ENCODE measurements at regions not wholly inside any gene's neighbourhood (a gene's known extent, or its start where the extent isn't known, plus 50 kb on each side); places are given as distances from the start of the nearest gene placed in this dataset.

DNA sequence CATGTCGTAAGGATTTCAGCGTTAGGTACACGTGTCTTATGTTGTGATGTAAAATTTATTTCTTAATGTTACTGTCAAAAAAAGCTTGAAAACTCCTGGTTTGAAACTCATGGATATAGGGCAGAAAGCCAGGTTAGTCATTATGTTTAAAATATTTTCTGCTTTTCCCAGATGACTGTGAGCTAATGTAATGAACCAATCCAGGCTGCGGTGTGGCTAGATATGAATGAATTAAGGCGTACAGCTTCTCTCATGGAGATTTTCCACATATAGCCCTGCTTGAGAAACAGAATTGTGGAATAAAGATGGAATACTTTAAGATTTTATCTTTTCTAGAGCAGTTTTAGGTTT is 80.3 kb upstream of the STMND1 start:
- peaks cover 0 to 9% (median 2%) of the 10 kb centered on the region in 7 donors for H3K9me3 Mint-ChIP-seq
- Histone ChIP-seq H3K4me3 (ENCODE audit: low read depth, low read length) (no peak overlapping the region), H3K36me3 (ENCODE audit: control insufficient read depth, insufficient read depth, low read length) (no peaks in the 10 kb centered on the region), H3K4me1 (ENCODE audit: control insufficient read depth, insufficient read depth, low read length, poor library complexity, severe bottlenecking) (no peaks in the 10 kb centered on the region), H3K27ac (ENCODE audit: insufficient read depth, low read length, poor library complexity, severe bottlenecking) (no peak overlapping the region), H3K27me3 (ENCODE audit: control insufficient read depth, insufficient read depth, low read length) (peaks cover 13% of the 10 kb centered on the region), H3K9me3 (ENCODE audit: control insufficient read depth in 2 of 2, low read length in 2 of 2) (peaks cover 2 to 5% of the 10 kb centered on the region in 2 experiments)
- H3K4me3 Mint-ChIP-seq = peak overlapping the region in 1 of 4 donors; percentile 27
- no peak for ATAC-seq (ENCODE audit: low read depth in 2 of 2)
- H3K27ac Mint-ChIP-seq = no peak overlapping the region
- H3K27me3 Mint-ChIP-seq = peaks cover 34% of the 10 kb centered on the region
- DNase-seq = no peak
- H3K4me1 Mint-ChIP-seq = peaks cover 0 to 4% (median 1%) of the 10 kb centered on the region in 4 donors
- H3K36me3 Mint-ChIP-seq = no peaks in the 10 kb centered on the region

DNA sequence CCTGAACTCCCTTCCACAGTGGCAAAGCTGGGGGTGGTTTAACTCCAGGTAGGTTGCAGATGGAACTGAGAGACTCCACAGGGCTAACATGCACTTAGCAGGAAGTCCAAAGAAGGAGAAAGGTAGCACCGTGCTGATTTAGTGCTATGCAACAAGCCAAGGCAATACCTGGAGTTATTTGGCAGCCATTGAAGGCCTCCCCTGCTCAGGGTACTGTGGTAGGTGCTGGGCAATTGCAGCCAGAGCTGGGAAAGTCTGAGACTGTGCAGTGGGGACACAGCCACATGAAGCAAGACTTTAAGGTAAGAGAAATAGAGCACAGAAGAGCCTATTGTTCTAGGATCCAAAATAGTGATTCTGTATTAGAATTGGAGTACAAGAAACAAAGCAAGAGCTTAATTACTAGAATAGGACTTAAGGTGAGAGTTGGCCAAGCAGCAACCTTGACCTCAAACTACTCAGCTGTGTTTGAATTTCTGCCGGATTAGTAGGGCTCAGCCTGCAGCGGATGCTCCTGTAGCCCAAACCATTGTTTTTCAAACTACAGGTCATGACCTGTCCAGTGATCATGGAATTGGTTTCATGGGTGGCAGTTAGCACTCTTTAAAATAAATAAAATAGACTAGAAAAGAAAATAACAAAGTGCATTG is 80.8 kb upstream of the STMND1 start:
- Mint-ChIP-seq H3K4me1 (peaks cover 0 to 8% (median 4%) of the 10 kb centered on the region in 4 donors), H3K27me3 (peaks cover 34% of the 10 kb centered on the region), H3K36me3 (no peaks in the 10 kb centered on the region), H3K27ac (no peak overlapping the region), H3K4me3 (peak overlapping the region in 1 of 4 donors; percentile 27), H3K9me3 (peaks cover 0 to 9% (median 2%) of the 10 kb centered on the region in 7 donors)
- ATAC-seq (ENCODE audit: low read depth in 2 of 2) (no peak), DNase-seq (no peak)
- Histone ChIP-seq H3K9me3 (ENCODE audit: control insufficient read depth in 2 of 2, low read length in 2 of 2) (peaks cover 2 to 5% of the 10 kb centered on the region in 2 experiments), H3K4me1 (ENCODE audit: control insufficient read depth, insufficient read depth, low read length, poor library complexity, severe bottlenecking) (peaks cover 3% of the 10 kb centered on the region), H3K4me3 (ENCODE audit: low read depth, low read length) (no peak overlapping the region), H3K27ac (ENCODE audit: insufficient read depth, low read length, poor library complexity, severe bottlenecking) (no peak overlapping the region), H3K36me3 (ENCODE audit: control insufficient read depth, insufficient read depth, low read length) (no peaks in the 10 kb centered on the region), H3K27me3 (ENCODE audit: control insufficient read depth, insufficient read depth, low read length) (peaks cover 13% of the 10 kb centered on the region)

DNA sequence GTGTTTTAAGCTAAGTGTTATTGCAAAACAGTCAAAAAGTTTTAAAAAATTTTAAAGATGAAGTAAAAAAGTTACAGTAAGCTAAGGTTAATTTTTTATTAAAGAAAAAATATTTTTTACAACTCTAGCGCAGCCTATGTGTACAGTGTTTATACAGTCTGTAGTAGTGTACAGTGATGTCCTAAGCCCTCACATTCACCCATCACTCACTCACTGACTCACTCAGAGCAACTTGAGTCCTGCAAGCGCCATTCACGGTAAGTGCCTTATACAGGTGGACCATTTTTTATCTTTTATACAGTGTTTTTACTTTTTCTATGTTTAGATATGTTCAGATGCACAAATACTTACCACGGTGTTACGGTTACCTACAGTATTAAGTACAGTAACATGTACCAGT is 83.4 kb upstream of the STMND1 start:
- Histone ChIP-seq H3K27me3 (ENCODE audit: control insufficient read depth, insufficient read depth, low read length) (peaks cover 17% of the 10 kb centered on the region), H3K9me3 (ENCODE audit: control insufficient read depth in 2 of 2, low read length in 2 of 2) (peaks cover 0 to 3% of the 10 kb centered on the region in 2 experiments), H3K36me3 (ENCODE audit: control insufficient read depth, insufficient read depth, low read length) (no peaks in the 10 kb centered on the region), H3K27ac (ENCODE audit: insufficient read depth, low read length, poor library complexity, severe bottlenecking) (no peak overlapping the region), H3K4me3 (ENCODE audit: low read depth, low read length) (no peak overlapping the region), H3K4me1 (ENCODE audit: control insufficient read depth, insufficient read depth, low read length, poor library complexity, severe bottlenecking) (peaks cover 3% of the 10 kb centered on the region)
- no peak for DNase-seq
- Mint-ChIP-seq H3K4me3 (no peak overlapping the region), H3K27ac (no peak overlapping the region), H3K9me3 (peaks cover 0 to 3% (median 0%) of the 10 kb centered on the region in 7 donors), H3K27me3 (peaks cover 31% of the 10 kb centered on the region), H3K36me3 (no peaks in the 10 kb centered on the region), H3K4me1 (peaks cover 0 to 18% (median 9%) of the 10 kb centered on the region in 4 donors)
- ATAC-seq (ENCODE audit: low read depth in 2 of 2) = no peak

DNA sequence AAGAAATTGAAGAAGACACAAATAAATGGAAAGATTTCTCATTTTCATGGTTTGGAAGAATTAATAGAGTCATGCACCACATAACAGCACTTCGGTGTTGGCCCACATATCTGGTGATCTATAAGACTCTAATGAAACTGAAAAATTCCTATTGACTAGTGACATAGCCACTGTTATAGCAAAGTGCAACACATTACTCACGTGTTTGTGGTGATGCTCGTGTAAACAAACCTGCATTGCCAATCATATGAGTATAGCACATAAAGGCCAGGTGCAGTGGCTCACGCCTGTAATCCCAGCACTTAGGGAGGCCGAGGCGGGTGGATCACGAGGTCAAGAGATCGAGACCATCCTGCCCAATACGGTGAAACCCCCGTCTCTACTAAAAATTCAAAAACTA is 84.4 kb upstream of the STMND1 start:
- no peak overlapping the region for H3K27ac ChIP-seq (ENCODE audit: insufficient read depth, low read length, poor library complexity, severe bottlenecking)
- H3K4me1 Mint-ChIP-seq = peaks cover 0 to 18% (median 9%) of the 10 kb centered on the region in 4 donors
- H3K36me3 Mint-ChIP-seq = no peaks in the 10 kb centered on the region
- H3K4me1 ChIP-seq (ENCODE audit: control insufficient read depth, insufficient read depth, low read length, poor library complexity, severe bottlenecking) = peaks cover 3% of the 10 kb centered on the region
- H3K9me3 Mint-ChIP-seq = peaks cover 0 to 3% (median 0%) of the 10 kb centered on the region in 7 donors
- no peak overlapping the region for H3K4me3 ChIP-seq (ENCODE audit: low read depth, low read length)
- H3K27me3 ChIP-seq (ENCODE audit: control insufficient read depth, insufficient read depth, low read length) = peaks cover 15% of the 10 kb centered on the region
- H3K27ac Mint-ChIP-seq = no peak overlapping the region
- DNase-seq = no peak
- ATAC-seq (ENCODE audit: low read depth in 2 of 2) = no peak
- H3K9me3 ChIP-seq (ENCODE audit: control insufficient read depth in 2 of 2, low read length in 2 of 2) = peaks cover 0 to 3% of the 10 kb centered on the region in 2 experiments
- H3K4me3 Mint-ChIP-seq = no peak overlapping the region
- no peaks in the 10 kb centered on the region for H3K36me3 ChIP-seq (ENCODE audit: control insufficient read depth, insufficient read depth, low read length)
- H3K27me3 Mint-ChIP-seq = peaks cover 31% of the 10 kb centered on the region

DNA sequence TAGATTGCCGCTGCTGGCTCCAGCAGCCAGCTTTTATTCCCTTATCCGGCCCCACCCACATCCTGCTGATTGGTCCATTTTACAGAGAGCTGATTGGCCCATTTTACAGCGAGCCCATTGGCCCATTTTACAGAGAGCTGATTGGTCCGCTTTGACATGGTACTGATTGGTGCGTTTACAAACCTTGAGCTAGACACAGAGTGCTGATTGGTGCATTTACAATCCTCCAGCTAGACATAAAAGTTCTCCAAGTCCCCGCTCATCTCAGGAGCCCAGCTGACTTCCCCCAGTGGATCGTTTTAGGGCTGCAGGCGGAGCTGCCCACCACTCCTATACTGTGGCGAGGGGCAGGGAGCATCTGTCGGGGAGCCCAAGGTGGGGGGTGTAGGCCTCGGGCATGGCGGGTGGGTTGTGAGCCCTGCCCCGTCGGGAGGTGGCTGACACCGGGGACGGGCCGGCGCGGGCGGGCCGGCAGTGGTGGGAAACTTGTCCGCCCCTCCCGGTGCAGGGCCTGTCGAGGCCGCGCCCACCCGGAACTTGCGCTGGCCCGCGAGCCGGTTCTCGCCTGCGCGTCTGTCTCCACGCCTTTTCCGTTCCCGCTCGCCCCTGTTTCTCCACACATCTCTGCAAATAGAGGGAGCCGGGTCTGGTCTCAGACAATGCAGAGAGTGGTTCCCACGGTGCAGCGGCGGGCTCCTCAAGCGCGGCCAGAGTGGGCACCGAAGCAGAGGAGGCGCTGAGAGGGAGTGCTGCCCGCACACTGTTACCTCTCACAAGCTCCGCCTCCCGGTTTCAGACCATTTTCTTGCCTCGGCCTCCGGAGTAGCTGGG is 86.1 kb upstream of the STMND1 start:
- no peaks in the 10 kb centered on the region for H3K36me3 ChIP-seq (ENCODE audit: control insufficient read depth, insufficient read depth, low read length)
- peaks cover 0 to 3% of the 10 kb centered on the region in 2 experiments for H3K9me3 ChIP-seq (ENCODE audit: control insufficient read depth in 2 of 2, low read length in 2 of 2)
- H3K4me3 ChIP-seq (ENCODE audit: low read depth, low read length) = peak overlapping the region; percentile 26
- H3K4me3 Mint-ChIP-seq = peak overlapping the region; percentile 62 to 92 (median 88)
- peak overlapping the region; percentile 59 to 60 (median 59) for H3K27ac Mint-ChIP-seq
- H3K4me1 Mint-ChIP-seq = peaks cover 0 to 18% (median 9%) of the 10 kb centered on the region in 4 donors
- ATAC-seq (ENCODE audit: low read depth in 2 of 2) (peak; percentile 51 to 54), DNase-seq (peak; percentile 2 to 62 (median 56))
- no peaks in the 10 kb centered on the region for H3K36me3 Mint-ChIP-seq
- peaks cover 3% of the 10 kb centered on the region for H3K4me1 ChIP-seq (ENCODE audit: control insufficient read depth, insufficient read depth, low read length, poor library complexity, severe bottlenecking)
- H3K9me3 Mint-ChIP-seq = peaks cover 0 to 5% (median 2%) of the 10 kb centered on the region in 7 donors
- peaks cover 26% of the 10 kb centered on the region for H3K27me3 Mint-ChIP-seq
- H3K27ac ChIP-seq (ENCODE audit: insufficient read depth, low read length, poor library complexity, severe bottlenecking) = no peak overlapping the region
- peaks cover 15% of the 10 kb centered on the region for H3K27me3 ChIP-seq (ENCODE audit: control insufficient read depth, insufficient read depth, low read length)

DNA sequence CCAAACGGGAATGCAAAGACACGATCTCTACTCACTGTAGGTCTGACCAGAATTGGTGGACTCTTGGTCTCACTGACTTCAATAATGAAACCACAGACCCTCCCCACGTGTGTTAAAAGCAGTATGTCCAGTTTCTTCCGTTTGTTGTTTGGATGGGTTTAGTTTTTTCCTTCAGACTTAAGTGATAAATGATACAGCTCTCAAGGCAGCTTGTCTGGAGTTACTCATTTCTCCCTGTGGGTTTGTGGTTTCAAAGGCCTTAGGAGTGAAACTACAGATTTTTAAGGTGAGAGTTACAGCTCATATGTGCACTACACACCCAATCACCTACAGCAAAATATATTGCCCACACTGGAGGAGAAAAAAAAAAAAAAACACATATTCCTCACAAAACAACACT is 86.7 kb upstream of the STMND1 start:
- Histone ChIP-seq H3K36me3 (ENCODE audit: control insufficient read depth, insufficient read depth, low read length) (no peaks in the 10 kb centered on the region), H3K4me3 (ENCODE audit: low read depth, low read length) (peak overlapping the region; percentile 31)
- peaks cover 29% of the 10 kb centered on the region for H3K27me3 Mint-ChIP-seq

DNA sequence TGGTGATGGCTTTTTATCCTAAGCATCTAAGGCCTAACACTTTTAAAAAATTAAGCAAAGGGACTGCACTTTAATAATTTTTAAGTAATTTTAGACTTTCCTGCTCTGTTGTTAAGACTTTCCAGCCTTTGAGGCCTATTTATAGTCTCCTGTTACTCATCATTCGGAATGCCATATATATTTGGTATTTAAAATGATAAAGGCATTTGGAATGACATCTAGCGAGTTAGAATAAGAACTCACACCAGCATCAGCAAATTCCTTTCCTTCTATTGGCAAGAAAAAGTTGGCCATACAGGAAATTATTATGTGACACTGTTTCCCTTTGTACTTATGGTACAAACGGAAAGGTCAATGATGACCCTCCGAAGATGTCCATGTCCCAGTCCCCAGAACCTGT is 88.1 kb upstream of the STMND1 start:
- Mint-ChIP-seq H3K27ac (peak overlapping the region in 1 of 3 donors; percentile 56), H3K36me3 (no peaks in the 10 kb centered on the region), H3K27me3 (peaks cover 27% of the 10 kb centered on the region), H3K9me3 (peaks cover 0 to 6% (median 3%) of the 10 kb centered on the region in 7 donors), H3K4me1 (peaks cover 0 to 18% (median 9%) of the 10 kb centered on the region in 4 donors), H3K4me3 (peak overlapping the region in 1 of 4 donors; percentile 44)
- Histone ChIP-seq H3K4me3 (ENCODE audit: low read depth, low read length) (no peak overlapping the region), H3K36me3 (ENCODE audit: control insufficient read depth, insufficient read depth, low read length) (no peaks in the 10 kb centered on the region), H3K4me1 (ENCODE audit: control insufficient read depth, insufficient read depth, low read length, poor library complexity, severe bottlenecking) (peaks cover 3% of the 10 kb centered on the region), H3K9me3 (ENCODE audit: control insufficient read depth in 2 of 2, low read length in 2 of 2) (peaks cover 0 to 3% of the 10 kb centered on the region in 2 experiments), H3K27ac (ENCODE audit: insufficient read depth, low read length, poor library complexity, severe bottlenecking) (no peak overlapping the region), H3K27me3 (ENCODE audit: control insufficient read depth, insufficient read depth, low read length) (peaks cover 8% of the 10 kb centered on the region)
- ATAC-seq (ENCODE audit: low read depth in 2 of 2) (no peak), DNase-seq (no peak)

More for the DNA sequence above, 86.7 kb upstream of the STMND1 start:
- peak; percentile 44 to 72 for ATAC-seq (ENCODE audit: low read depth in 2 of 2)
- H3K27ac Mint-ChIP-seq = peak overlapping the region in 2 of 3 donors; percentile 43 to 59
- peak overlapping the region in 3 of 4 donors; percentile 76 to 92 (median 88) for H3K4me3 Mint-ChIP-seq
- H3K9me3 Mint-ChIP-seq = peaks cover 0 to 6% (median 3%) of the 10 kb centered on the region in 7 donors
- Histone ChIP-seq H3K4me1 (ENCODE audit: control insufficient read depth, insufficient read depth, low read length, poor library complexity, severe bottlenecking) (peaks cover 3% of the 10 kb centered on the region), H3K27me3 (ENCODE audit: control insufficient read depth, insufficient read depth, low read length) (peaks cover 15% of the 10 kb centered on the region), H3K9me3 (ENCODE audit: control insufficient read depth in 2 of 2, low read length in 2 of 2) (peaks cover 0 to 3% of the 10 kb centered on the region in 2 experiments), H3K27ac (ENCODE audit: insufficient read depth, low read length, poor library complexity, severe bottlenecking) (no peak overlapping the region)
- peaks cover 0 to 18% (median 9%) of the 10 kb centered on the region in 4 donors for H3K4me1 Mint-ChIP-seq
- no peaks in the 10 kb centered on the region for H3K36me3 Mint-ChIP-seq
- peak in 1 of 3 donors; percentile 34 for DNase-seq
